HG03095 (cell line): ENCODE measurements at regions not wholly inside any gene's neighbourhood (a gene's known extent, or its start where the extent isn't known, plus 50 kb on each side); places are given as distances from the start of the nearest gene placed in this dataset.

ENCODE experiments used
- ATAC-seq: cut with Tn5 transposase; IDR thresholded peaks from one replicate; pipeline ENCODE4 v1.9.1; 2021; ENCODE audit warnings: moderate library complexity; ENCODE audit not compliant: unreplicated experiment

- ATAC-seq: no peak
These were observed 160.1 kb downstream of the MFSD1 start for GRCh38 chr3:158961911-158962310.

- no peak for ATAC-seq
These were observed 168.2 kb downstream of the MFSD1 start for GRCh38 chr3:158970006-158970405.

- no peak for ATAC-seq
These were observed 173.1 kb downstream of the MFSD1 start for GRCh38 chr3:158974904-158975303.

GRCh38 chr3:158976966-158977365, 175.1 kb downstream of the MFSD1 start:
- no peak for ATAC-seq

- ATAC-seq: no peak
These were observed 175.6 kb downstream of the MFSD1 start for GRCh38 chr3:158977497-158977896.

GRCh38 chr3:158983216-158984099, 181.6 kb downstream of the MFSD1 start:
- ATAC-seq: no peak

GRCh38 chr3:158991146-158991705, 189.4 kb downstream of the MFSD1 start:
- no peak for ATAC-seq

GRCh38 chr3:158992463-158992862, 190.6 kb downstream of the MFSD1 start:
- no peak for ATAC-seq

- no peak for ATAC-seq
These were observed 192.5 kb downstream of the MFSD1 start for GRCh38 chr3:158994386-158994785.

- ATAC-seq: no peak
These were observed 199.9 kb downstream of the MFSD1 start for GRCh38 chr3:159001711-159002110.

- ATAC-seq: no peak
These were observed 203.3 kb downstream of the MFSD1 start for GRCh38 chr3:159005137-159005536.

GRCh38 chr3:159007331-159007730, 205.5 kb downstream of the MFSD1 start:
- no peak for ATAC-seq

- no peak for ATAC-seq
These were observed 206.5 kb downstream of the MFSD1 start for GRCh38 chr3:159008401-159008800.

GRCh38 chr3:159018341-159018740, 216.5 kb downstream of the MFSD1 start:
- no peak for ATAC-seq

GRCh38 chr3:159025733-159026132, 223.9 kb downstream of the MFSD1 start:
- no peak for ATAC-seq

GRCh38 chr3:159026510-159026909, 224.7 kb downstream of the MFSD1 start:
- ATAC-seq: no peak

GRCh38 chr3:159028706-159029105, 226.9 kb downstream of the MFSD1 start:
- no peak for ATAC-seq

GRCh38 chr3:159029306-159030026, 227.6 kb downstream of the MFSD1 start:
- peak; percentile 76 for ATAC-seq

GRCh38 chr3:159030138-159030670, 228.3 kb downstream of the MFSD1 start:
- ATAC-seq: no peak

GRCh38 chr3:159030886-159031679, 229.2 kb downstream of the MFSD1 start:
- no peak for ATAC-seq

GRCh38 chr3:159032311-159032710, 230.5 kb downstream of the MFSD1 start:
- no peak for ATAC-seq
